Erythroblast (primary cell): ENCODE measurements at regions not wholly inside any gene's neighbourhood (a gene's known extent, or its start where the extent isn't known, plus 50 kb on each side); places are given as distances from the start of the nearest gene placed in this dataset.

Experiments
- GATA1 ChIP-seq: IDR thresholded peaks from 2 replicates; pipeline ENCODE4 v1.6.1; 2011; ENCODE audit warnings: low read depth, mild to moderate bottlenecking, control low read depth, low read length, moderate library complexity
- POLR2A ChIP-seq: IDR thresholded peaks from 2 replicates; pipeline ENCODE4 v1.6.1; 2011; ENCODE audit warnings: mild to moderate bottlenecking, low read length

- TF ChIP-seq POLR2A (no peak), GATA1 (no peak)
These were observed 50.6 kb upstream of the IL1R1 start for GRCh38 chr2:102091908-102092307.
